ENCODE measurements at regions not wholly inside any gene's neighbourhood (a gene's known extent, or its start where the extent isn't known, plus 50 kb on each side); places are given as distances from the start of the nearest gene placed in this dataset.

- H3K27ac Mint-ChIP-seq: peak overlapping the region; percentile 9
- H3K27me3 Mint-ChIP-seq: no peaks in the 10 kb centered on the region
- peaks cover 6% of the 10 kb centered on the region for H3K4me1 Mint-ChIP-seq (ENCODE audit: unreplicated experiment)
Observed at GRCh38 chr14:37650356-37651037, 55.1 kb downstream of the TTC6 start.

GRCh38 chr14:37652042-37652441 is 56.6 kb downstream of the TTC6 start:
- H3K36me3 Mint-ChIP-seq: no peaks in the 10 kb centered on the region
- no peak for TF ChIP-seq CTCF (conservative IDR thresholded peaks at IDR 0.05)
- no peak for DNase-seq (ENCODE audit: extremely low spot score, unreplicated experiment)
- no peak overlapping the region for H3K27ac Mint-ChIP-seq
- peaks cover 6% of the 10 kb centered on the region for H3K4me1 Mint-ChIP-seq (ENCODE audit: unreplicated experiment)
- H3K27me3 Mint-ChIP-seq: no peaks in the 10 kb centered on the region
- H3K4me3 Mint-ChIP-seq: no peak overlapping the region
- H3K9me3 Mint-ChIP-seq: no peaks in the 10 kb centered on the region

More at GRCh38 chr14:37650356-37651037, 55.1 kb downstream of the TTC6 start:
- H3K4me3 Mint-ChIP-seq: peak overlapping the region; percentile 14
- no peak for DNase-seq (ENCODE audit: extremely low spot score, unreplicated experiment)
- no peak for TF ChIP-seq CTCF (conservative IDR thresholded peaks at IDR 0.05)
- H3K9me3 Mint-ChIP-seq: no peaks in the 10 kb centered on the region
- H3K36me3 Mint-ChIP-seq: no peaks in the 10 kb centered on the region

GRCh38 chr14:37655418-37655817 is 60.0 kb downstream of the TTC6 start:
- peaks cover 1% of the 10 kb centered on the region for H3K4me1 Mint-ChIP-seq (ENCODE audit: unreplicated experiment)
- no peaks in the 10 kb centered on the region for H3K27me3 Mint-ChIP-seq
- H3K9me3 Mint-ChIP-seq: no peaks in the 10 kb centered on the region
- H3K4me3 Mint-ChIP-seq: no peak overlapping the region
- no peak for TF ChIP-seq CTCF (conservative IDR thresholded peaks at IDR 0.05)
- H3K36me3 Mint-ChIP-seq: no peaks in the 10 kb centered on the region
- no peak overlapping the region for H3K27ac Mint-ChIP-seq
- DNase-seq (ENCODE audit: extremely low spot score, unreplicated experiment): no peak

- H3K36me3 Mint-ChIP-seq: no peaks in the 10 kb centered on the region
- no peaks in the 10 kb centered on the region for H3K9me3 Mint-ChIP-seq
- H3K27ac Mint-ChIP-seq: no peak overlapping the region
- DNase-seq (ENCODE audit: extremely low spot score, unreplicated experiment): no peak
- H3K4me1 Mint-ChIP-seq (ENCODE audit: unreplicated experiment): no peaks in the 10 kb centered on the region
- H3K4me3 Mint-ChIP-seq: no peak overlapping the region
- H3K27me3 Mint-ChIP-seq: no peaks in the 10 kb centered on the region
- TF ChIP-seq CTCF (conservative IDR thresholded peaks at IDR 0.05): no peak
Observed at GRCh38 chr14:37658156-37658555, 62.7 kb downstream of the TTC6 start.

GRCh38 chr14:37663498-37663897 is 68.1 kb downstream of the TTC6 start:
- Mint-ChIP-seq H3K27ac (no peak overlapping the region), H3K4me1 (ENCODE audit: unreplicated experiment) (no peaks in the 10 kb centered on the region), H3K9me3 (no peaks in the 10 kb centered on the region), H3K27me3 (no peaks in the 10 kb centered on the region), H3K36me3 (no peaks in the 10 kb centered on the region), H3K4me3 (no peak overlapping the region)
- no peak for TF ChIP-seq CTCF (conservative IDR thresholded peaks at IDR 0.05)
- DNase-seq (ENCODE audit: extremely low spot score, unreplicated experiment): no peak

Measured in type B pancreatic cell (in vitro differentiated cells).